ENCODE measurements at regions not wholly inside any gene's neighbourhood (a gene's known extent, or its start where the extent isn't known, plus 50 kb on each side); places are given as distances from the start of the nearest gene placed in this dataset.
A peak's percentile ranks its signal among the peaks of the same experiment; 100 is the strongest.

DNA sequence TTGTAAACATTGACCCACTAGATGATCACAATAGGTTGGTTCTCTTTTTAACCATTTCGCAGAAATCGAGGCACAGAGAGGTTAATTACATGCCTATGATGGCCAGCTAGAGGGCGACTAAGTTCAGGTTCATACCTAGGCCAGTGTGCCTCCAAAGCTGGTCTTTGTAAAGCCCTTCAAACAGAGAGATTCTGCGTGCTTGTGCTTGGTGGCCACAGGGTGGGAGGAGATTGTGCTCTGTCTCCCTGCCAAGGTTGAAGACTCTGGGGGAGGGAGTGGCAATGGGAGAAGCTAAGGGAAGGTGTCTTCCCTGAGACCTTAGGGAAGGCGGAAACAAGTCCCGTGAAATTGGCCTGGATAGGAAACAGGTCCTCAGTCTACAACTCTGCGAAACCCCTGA lies 59.1 kb upstream of the RBM15 start:
- peak; percentile 41 for DNase-seq (ENCODE audit: low spot score)
- TF ChIP-seq EZH2phosphoT487 (IDR thresholded peaks at IDR 0.05; ENCODE audit: unreplicated experiment): no peak
- TF ChIP-seq CREB1 (CRISPR knock-in tag; IDR thresholded peaks at IDR 0.05; ENCODE audit: low read depth): no peak
- TF ChIP-seq, protein P1, sequence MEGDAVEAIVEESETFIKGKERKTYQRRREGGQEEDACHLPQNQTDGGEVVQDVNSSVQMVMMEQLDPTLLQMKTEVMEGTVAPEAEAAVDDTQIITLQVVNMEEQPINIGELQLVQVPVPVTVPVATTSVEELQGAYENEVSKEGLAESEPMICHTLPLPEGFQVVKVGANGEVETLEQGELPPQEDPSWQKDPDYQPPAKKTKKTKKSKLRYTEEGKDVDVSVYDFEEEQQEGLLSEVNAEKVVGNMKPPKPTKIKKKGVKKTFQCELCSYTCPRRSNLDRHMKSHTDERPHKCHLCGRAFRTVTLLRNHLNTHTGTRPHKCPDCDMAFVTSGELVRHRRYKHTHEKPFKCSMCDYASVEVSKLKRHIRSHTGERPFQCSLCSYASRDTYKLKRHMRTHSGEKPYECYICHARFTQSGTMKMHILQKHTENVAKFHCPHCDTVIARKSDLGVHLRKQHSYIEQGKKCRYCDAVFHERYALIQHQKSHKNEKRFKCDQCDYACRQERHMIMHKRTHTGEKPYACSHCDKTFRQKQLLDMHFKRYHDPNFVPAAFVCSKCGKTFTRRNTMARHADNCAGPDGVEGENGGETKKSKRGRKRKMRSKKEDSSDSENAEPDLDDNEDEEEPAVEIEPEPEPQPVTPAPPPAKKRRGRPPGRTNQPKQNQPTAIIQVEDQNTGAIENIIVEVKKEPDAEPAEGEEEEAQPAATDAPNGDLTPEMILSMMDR (conservative IDR thresholded peaks at IDR 0.05; ENCODE audit: low read depth in 2 of 2): peak; percentile 32 to 54; a peak in 3 of 4 replicates

DNA sequence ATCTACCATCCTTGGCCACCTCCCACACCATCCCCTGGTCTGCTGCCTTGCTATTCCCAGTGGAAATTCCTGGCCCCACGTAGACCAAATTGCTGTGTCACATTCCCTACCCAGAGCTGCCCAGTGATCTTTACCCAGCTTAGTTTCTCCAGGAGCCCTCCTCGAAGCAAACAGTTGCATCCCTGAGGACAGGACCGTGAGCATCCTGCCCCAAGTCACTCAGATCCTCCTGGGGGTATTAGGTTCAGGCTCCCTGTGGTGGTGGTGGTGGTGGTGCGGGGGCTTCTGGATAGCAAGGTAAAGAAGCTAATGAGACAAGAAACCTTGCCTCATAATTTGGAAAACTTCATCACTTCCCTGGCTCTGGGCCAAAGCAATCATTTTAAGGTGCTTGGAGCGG lies 58.4 kb upstream of the RBM15 start:
- no peak overlapping the region for H3K4me3 Mint-ChIP-seq
- Histone ChIP-seq H3K4me1 (ENCODE audit: insufficient read depth) (no peaks in the 10 kb centered on the region; the same call in 1 of the 2 replicates), H3K36me3 (ENCODE audit: insufficient read depth) (no peaks in the 10 kb centered on the region), H3K79me2 (replicated peaks; ENCODE audit: insufficient read depth) (no peaks in the 10 kb centered on the region), H3K27ac (ENCODE audit: low read depth) (no peak overlapping the region), H4K20me1 (replicated peaks; ENCODE audit: insufficient read depth) (no peaks in the 10 kb centered on the region), H2AFZ (no peak overlapping the region), H3K27me3 (ENCODE audit: insufficient read depth) (no peaks in the 10 kb centered on the region), H3K4me3 (no peak overlapping the region), H3K4me2 (no peak overlapping the region), H3K9me2 (ENCODE audit: insufficient read depth) (no peaks in the 10 kb centered on the region), H3F3A (replicated peaks; ENCODE audit: low read depth) (no peaks in the 10 kb centered on the region)
- H3K4me1 Mint-ChIP-seq: peaks cover 3% of the 10 kb centered on the region; the same call in 1 of the 3 replicates
- no peaks in the 10 kb centered on the region for H3K9me3 Mint-ChIP-seq
- ATAC-seq (no peak), DNase-seq (ENCODE audit: low spot score) (no peak)
- no peaks in the 10 kb centered on the region for H3K36me3 Mint-ChIP-seq (ENCODE audit: low read depth)
- H3K27me3 Mint-ChIP-seq (ENCODE audit: insufficient read depth, low read depth, poor library complexity): peaks cover 2% of the 10 kb centered on the region
- no peak overlapping the region for H3K27ac Mint-ChIP-seq
- no peak for TF ChIP-seq JUNB (IDR thresholded peaks at IDR 0.05; ENCODE audit: unreplicated experiment)
- no peak for TF ChIP-seq ZNF114 (CRISPR knock-in tag; IDR thresholded peaks at IDR 0.05)
- TF ChIP-seq CREB1 (CRISPR knock-in tag; IDR thresholded peaks at IDR 0.05; ENCODE audit: low read depth): no peak
- TF ChIP-seq, protein P1 (conservative IDR thresholded peaks at IDR 0.05; ENCODE audit: low read depth in 2 of 2): no peak
- TF ChIP-seq EZH2 (IDR thresholded peaks at IDR 0.05; ENCODE audit: low read depth, unreplicated experiment): no peak
- no peak for TF ChIP-seq POLR2AphosphoS5 (IDR thresholded peaks at IDR 0.05; ENCODE audit: low read depth)
- no peak for TF ChIP-seq EZH2phosphoT487 (IDR thresholded peaks at IDR 0.05; ENCODE audit: unreplicated experiment)
- no peak for TF ChIP-seq ZNF331 (CRISPR knock-in tag; IDR thresholded peaks at IDR 0.05; ENCODE audit: low read depth)
- TF ChIP-seq NANOG (IDR thresholded peaks at IDR 0.05; ENCODE audit: borderline replicate concordance): no peak
- TF ChIP-seq, protein P2, sequence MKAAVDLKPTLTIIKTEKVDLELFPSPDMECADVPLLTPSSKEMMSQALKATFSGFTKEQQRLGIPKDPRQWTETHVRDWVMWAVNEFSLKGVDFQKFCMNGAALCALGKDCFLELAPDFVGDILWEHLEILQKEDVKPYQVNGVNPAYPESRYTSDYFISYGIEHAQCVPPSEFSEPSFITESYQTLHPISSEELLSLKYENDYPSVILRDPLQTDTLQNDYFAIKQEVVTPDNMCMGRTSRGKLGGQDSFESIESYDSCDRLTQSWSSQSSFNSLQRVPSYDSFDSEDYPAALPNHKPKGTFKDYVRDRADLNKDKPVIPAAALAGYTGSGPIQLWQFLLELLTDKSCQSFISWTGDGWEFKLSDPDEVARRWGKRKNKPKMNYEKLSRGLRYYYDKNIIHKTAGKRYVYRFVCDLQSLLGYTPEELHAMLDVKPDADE (IDR thresholded peaks at IDR 0.05): no peak
- TF ChIP-seq STAT1 (IDR thresholded peaks at IDR 0.05; ENCODE audit: unreplicated experiment): no peak

More for the DNA sequence above, 59.1 kb upstream of the RBM15 start:
- Mint-ChIP-seq H3K9me3 (no peaks in the 10 kb centered on the region), H3K4me3 (no peak overlapping the region), H3K27me3 (ENCODE audit: insufficient read depth, low read depth, poor library complexity) (peaks cover 2% of the 10 kb centered on the region), H3K27ac (no peak overlapping the region), H3K4me1 (peaks cover 3% of the 10 kb centered on the region; the same call in 1 of the 3 replicates), H3K36me3 (ENCODE audit: low read depth) (no peaks in the 10 kb centered on the region)
- peak; percentile 69 for ATAC-seq
- Histone ChIP-seq H3K4me2 (no peak overlapping the region), H3K27ac (ENCODE audit: low read depth) (no peak overlapping the region), H3K27me3 (ENCODE audit: insufficient read depth) (no peaks in the 10 kb centered on the region), H3K9me2 (ENCODE audit: insufficient read depth) (no peaks in the 10 kb centered on the region), H3K79me2 (replicated peaks; ENCODE audit: insufficient read depth) (no peaks in the 10 kb centered on the region), H3K4me1 (ENCODE audit: insufficient read depth) (no peaks in the 10 kb centered on the region; the same call in 1 of the 2 replicates), H2AFZ (no peak overlapping the region), H3K4me3 (no peak overlapping the region), H4K20me1 (replicated peaks; ENCODE audit: insufficient read depth) (no peaks in the 10 kb centered on the region), H3F3A (replicated peaks; ENCODE audit: low read depth) (no peaks in the 10 kb centered on the region), H3K36me3 (ENCODE audit: insufficient read depth) (no peaks in the 10 kb centered on the region)
